ENCODE measurements at regions not wholly inside any gene's neighbourhood (a gene's known extent, or its start where the extent isn't known, plus 50 kb on each side); places are given as distances from the start of the nearest gene placed in this dataset.
A peak's percentile ranks its signal among the peaks of the same experiment; 100 is the strongest.
"Not testable (repeated sequence)": the region's sequence is repeated elsewhere in the genome, so short reads cannot be mapped to it uniquely, and the experiment has no call there.

DNA sequence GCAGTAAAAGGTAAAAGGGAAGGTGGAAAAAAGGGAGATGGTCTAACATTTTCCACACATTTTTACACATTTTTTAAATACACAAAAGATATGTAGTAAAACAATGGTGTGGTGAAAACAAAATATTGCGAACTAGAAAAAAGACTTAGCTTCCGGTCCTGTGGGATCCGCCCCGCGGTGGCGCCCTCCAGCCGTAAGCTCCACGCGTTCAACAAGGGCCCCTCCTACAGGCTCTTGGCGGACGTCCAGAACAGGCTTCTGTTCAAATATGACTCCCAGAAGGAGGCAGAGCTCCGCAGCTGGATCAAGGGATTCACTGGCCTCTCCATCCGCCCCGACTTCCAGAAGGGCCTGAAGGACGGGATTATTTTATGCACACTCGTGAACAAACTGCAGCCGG, 134.1 kb upstream of the TEKT4 start:
- not testable (repeated sequence) for DNase-seq

DNA sequence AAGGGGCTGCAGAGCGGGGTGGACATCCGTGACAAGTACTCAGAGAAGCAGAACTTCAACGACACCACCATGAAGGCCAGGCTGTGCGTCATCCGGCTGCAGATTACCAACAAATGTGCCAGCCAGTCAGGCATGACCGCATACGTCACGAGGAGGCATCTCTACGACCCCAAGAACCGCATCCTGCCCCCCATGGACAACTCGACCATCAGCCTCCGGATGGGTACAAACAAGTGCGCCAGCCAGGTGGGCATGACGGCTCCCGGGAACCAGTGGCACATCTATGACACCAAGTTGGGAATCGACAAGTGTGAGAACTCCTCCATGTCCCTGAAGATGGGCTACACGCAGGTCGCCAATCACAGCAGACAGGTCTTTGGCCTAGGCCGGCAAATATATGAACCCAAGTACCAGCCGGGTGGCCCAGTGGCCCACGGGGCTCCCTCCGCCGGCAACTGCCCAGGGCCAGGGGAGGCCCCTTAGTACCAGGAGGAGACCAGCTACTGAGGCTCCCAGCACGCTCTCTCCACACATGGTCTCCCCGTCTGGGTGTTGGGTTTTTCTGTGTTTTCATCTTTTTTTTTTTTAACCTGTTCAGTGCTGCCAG, 133.4 kb upstream of the TEKT4 start:
- not testable (repeated sequence) for DNase-seq

GRCh38 chr2:94753466-94753998, 117.7 kb upstream of the TEKT4 start:
- DNase-seq = no peak

DNA sequence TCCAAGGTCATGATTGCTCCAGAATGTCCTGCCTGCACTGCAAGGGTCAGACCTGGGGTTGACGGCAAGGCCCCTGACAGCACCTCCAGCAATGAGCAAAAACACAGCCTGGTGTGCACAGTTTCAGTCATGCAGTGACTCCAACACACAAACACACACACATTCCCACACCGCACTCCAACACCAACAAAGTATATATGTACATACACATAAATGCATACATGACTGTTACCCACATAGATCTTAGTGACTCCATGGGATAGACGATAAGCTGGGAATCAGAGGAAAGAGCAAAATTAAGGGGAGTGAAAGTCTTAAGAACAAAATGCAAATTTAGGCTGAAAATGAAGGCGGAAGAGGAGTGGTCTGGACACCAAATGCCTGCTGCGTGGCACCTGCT, 112.7 kb upstream of the TEKT4 start:
- DNase-seq = no peak

DNA sequence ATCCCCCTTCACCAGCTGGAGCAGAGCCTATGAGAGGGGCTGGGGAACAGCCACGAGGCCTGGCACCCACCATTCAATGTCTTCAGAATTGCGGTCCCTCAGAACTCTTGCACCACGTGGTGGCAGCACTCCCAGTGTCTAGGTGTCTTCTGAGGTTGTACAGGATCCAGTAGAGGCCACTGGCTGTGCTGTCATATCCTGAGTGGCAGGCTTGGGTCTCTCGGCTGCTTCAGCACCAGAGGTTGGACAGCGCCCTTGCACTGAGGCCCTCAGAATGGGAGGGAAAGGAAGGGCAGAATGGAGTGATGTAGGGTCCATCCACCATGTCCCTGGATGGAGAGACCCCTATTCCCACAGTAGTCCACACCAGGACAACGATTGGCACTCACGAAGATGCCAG, 112.0 kb upstream of the TEKT4 start:
- peak; percentile 64 for DNase-seq

DNA sequence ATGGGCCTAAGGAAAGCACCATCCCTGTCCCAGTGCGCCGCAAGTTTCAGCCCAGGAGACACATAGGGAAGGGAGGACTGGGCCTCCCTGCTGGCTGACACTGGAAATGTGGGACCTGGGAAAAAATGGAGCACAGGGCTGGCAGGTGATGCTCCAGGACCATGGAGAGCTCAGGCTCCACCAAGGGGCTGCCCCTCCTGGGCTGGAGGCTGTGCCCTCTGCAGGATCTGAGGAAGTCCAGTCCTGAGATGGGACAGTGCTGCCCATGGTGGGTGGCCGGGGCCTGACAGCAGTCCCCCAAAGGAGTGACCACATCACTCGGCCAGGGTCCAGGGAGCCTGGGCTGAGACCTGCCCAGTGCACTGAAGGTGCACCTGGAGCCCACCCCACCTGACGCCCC, 108.6 kb upstream of the TEKT4 start:
- DNase-seq = peak; percentile 15

- DNase-seq = no peak
These were observed 107.9 kb upstream of the TEKT4 start for GRCh38 chr2:94763318-94763717.

GRCh38 chr2:94764331-94764730, 106.9 kb upstream of the TEKT4 start:
- DNase-seq = not testable (repeated sequence)

DNA sequence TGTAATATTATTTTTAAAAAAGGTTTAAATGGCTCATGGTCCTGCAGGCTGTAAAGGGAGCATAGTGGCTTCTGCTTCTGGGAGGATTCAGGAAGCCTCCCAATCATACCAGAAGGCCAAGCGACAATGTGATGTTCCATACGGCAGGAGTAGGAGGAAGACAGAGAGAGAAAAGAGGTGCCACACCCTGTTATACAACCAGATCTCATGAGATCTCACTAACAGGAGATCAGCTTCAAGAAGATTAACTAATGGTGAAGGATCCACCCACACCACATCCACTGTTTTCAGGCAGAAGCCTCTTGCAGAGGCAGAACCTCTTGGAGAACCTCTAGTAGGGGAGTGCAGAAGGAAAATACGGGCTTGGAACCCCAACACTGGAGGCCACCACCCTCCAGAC, 103.9 kb upstream of the TEKT4 start:
- no peak for DNase-seq

GRCh38 chr2:94769733-94770132, 101.5 kb upstream of the TEKT4 start:
- DNase-seq = no peak

GRCh38 chr2:94774851-94775250, 96.4 kb upstream of the TEKT4 start:
- no peak for DNase-seq

DNA sequence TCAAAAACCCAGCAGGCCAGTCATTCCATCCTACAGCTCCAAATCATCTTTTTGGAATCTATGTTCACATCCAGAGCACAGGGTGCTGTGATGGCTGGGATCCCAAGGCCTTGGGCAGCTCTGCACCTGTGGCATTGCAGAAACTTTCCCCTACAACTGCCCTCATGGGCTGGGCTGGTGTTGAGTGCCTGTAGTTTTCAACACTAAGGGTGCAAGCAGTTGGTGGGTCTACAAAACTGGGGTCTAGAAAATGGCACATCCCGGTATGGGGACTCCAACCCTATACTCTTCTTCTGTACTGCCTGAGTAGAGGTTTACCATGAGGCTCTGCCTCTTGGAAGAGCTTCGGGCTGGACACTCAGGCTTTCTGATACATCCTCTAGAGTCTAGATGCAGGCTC, 95.2 kb upstream of the TEKT4 start:
- no peak for DNase-seq

DNA sequence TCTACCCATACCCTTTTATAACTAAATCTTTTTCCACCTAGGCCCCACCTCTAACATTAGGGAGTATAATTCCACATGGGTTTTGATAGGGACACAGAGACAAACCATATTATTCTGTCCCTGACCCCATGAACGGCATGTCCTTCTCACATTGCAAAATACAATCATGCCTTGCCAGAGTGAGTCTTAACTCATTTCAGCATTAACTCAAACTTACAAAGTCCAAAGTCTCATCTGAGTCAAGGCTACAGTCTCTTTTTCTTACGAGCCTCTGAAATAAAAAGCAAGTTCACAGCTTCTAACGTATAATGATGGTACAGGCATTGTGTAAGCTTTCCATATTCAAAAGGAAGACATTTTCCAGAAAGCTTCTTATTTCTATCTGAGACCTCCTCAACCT, 86.1 kb upstream of the TEKT4 start:
- DNase-seq = not testable (repeated sequence)

DNA sequence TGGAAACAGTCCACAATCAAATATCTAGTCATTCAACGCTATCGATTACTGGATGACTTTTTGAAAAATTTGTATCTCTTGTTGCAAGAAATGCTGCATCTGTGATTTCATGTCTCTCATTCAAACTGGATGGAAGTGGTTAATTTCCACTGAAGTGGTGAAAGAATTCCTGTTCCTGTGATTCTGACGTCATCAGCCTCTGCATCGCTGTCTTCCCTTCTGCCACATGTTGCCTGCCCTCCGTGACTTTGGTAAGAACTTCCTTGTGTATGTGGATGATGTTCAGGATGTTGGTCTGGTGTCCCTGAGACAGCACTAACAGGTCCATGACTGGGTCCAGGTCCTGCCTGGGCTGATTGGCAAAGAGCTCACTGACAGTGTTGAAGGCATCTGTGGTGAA, 84.8 kb upstream of the TEKT4 start:
- DNase-seq = not testable (repeated sequence)

GRCh38 chr2:94790169-94790568, 81.1 kb upstream of the TEKT4 start:
- not testable (repeated sequence) for DNase-seq

- DNase-seq = not testable (repeated sequence)
These were observed 74.0 kb upstream of the TEKT4 start for GRCh38 chr2:94797235-94797634.
